ENCODE measurements at regions not wholly inside any gene's neighbourhood (a gene's known extent, or its start where the extent isn't known, plus 50 kb on each side); places are given as distances from the start of the nearest gene placed in this dataset.

GRCh38 chr15:61621146-61621545 is 392.0 kb upstream of the RORA start:
- no peak for DNase-seq

GRCh38 chr15:61620151-61620550 is 391.0 kb upstream of the RORA start:
- no peak for DNase-seq

- no peak for DNase-seq
Observed at GRCh38 chr15:61613729-61614128, 384.6 kb upstream of the RORA start.

- no peak for DNase-seq
Observed at GRCh38 chr15:61613138-61613537, 384.0 kb upstream of the RORA start.

- no peak for DNase-seq
Observed at GRCh38 chr15:61612111-61612510, 383.0 kb upstream of the RORA start.

GRCh38 chr15:61605343-61605742 is 376.2 kb upstream of the RORA start:
- no peak for DNase-seq

GRCh38 chr15:61598655-61599054 is 369.6 kb upstream of the RORA start:
- no peak for DNase-seq

GRCh38 chr15:61584410-61584809 is 355.3 kb upstream of the RORA start:
- DNase-seq, result no peak

GRCh38 chr15:61582092-61582491 is 353.0 kb upstream of the RORA start:
- no peak for DNase-seq

GRCh38 chr15:61575597-61575996 is 346.5 kb upstream of the RORA start:
- DNase-seq, result no peak

- DNase-seq, result no peak
Observed at GRCh38 chr15:61571026-61571425, 341.9 kb upstream of the RORA start.

- DNase-seq, result no peak
Observed at GRCh38 chr15:61564785-61565184, 335.7 kb upstream of the RORA start.

GRCh38 chr15:61558172-61559136 is 329.4 kb upstream of the RORA start:
- no peak for DNase-seq

GRCh38 chr15:61556037-61556648 is 327.0 kb upstream of the RORA start:
- no peak for DNase-seq

- DNase-seq, result no peak
Observed at GRCh38 chr15:61549727-61550126, 320.6 kb upstream of the RORA start.

- DNase-seq, result no peak
Observed at GRCh38 chr15:61545763-61546162, 316.7 kb upstream of the RORA start.

GRCh38 chr15:61541516-61541915 is 312.4 kb upstream of the RORA start:
- DNase-seq, result no peak

- DNase-seq, result no peak
Observed at GRCh38 chr15:61537337-61537736, 308.2 kb upstream of the RORA start.

GRCh38 chr15:61534986-61535385 is 305.9 kb upstream of the RORA start:
- no peak for DNase-seq

- DNase-seq, result no peak
Observed at GRCh38 chr15:61530769-61531168, 301.7 kb upstream of the RORA start.

- no peak for DNase-seq
Observed at GRCh38 chr15:61528581-61528910, 299.4 kb upstream of the RORA start.

GRCh38 chr15:61527836-61528580 is 298.9 kb upstream of the RORA start:
- no peak for DNase-seq

- no peak for DNase-seq
Observed at GRCh38 chr15:61524545-61524944, 295.4 kb upstream of the RORA start.

GRCh38 chr15:61524086-61524485 is 295.0 kb upstream of the RORA start:
- no peak for DNase-seq

Data from NCI-H1417 treated with DMSO at 0.1 percent for 48 hours (cell line).